ENCODE measurements at regions not wholly inside any gene's neighbourhood (a gene's known extent, or its start where the extent isn't known, plus 50 kb on each side); places are given as distances from the start of the nearest gene placed in this dataset.

DNA sequence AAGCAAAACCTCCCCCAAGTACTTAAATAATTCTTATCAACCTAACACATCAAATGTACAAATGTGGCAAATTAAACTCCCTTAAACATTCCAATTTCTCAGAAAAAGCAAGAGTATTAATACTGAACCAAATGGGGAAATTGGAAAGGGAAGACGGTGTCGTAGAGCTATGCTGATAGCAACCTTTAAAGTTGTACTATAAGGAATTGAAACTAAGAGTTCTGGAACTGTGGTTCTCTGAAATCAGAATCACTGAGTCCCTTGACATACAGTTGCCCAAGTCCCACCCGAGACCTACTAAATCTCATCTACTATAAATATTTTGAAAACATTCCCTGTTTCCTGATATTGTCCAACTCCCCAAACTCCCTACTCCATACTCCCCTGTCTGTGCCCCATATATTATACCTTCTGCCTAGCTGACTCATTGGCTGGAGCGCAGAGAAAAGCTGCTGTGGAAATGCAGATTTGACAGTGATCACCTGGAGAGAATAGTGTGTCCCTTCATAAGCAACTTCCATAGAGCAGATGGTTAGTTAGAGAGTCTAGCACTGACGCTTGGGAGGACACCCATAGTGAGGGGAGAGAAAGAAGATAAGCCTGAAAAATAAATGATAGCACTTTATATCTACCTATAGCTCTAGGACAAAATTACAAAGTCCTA, 51.4 kb upstream of the ITM2B start:
- DNase-seq (ENCODE audit: low read depth): no peak

GRCh38 chr13:48178126-48178525, 54.9 kb upstream of the ITM2B start:
- DNase-seq (ENCODE audit: low read depth): no peak

GRCh38 chr13:48176781-48177180, 56.2 kb upstream of the ITM2B start:
- no peak for DNase-seq (ENCODE audit: low read depth)

DNA sequence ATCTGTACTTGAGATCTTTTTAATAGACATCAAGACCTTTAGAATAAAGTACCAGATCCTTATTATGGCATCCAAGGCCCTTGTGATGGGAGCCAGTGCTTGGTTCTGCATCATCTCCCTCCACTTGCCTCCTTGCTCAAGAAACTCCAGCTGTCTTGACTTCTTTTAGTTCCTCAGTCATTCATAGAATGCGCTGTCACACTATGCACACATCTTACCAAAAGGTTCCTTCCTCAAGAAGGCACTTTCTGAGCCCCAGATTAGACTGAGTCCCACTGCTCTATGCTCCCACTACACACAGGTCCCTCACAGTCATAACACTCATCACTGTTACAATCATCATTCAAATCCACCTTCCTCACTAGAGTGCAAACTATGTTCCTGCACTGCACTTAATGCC, 57.8 kb upstream of the ITM2B start:
- DNase-seq (ENCODE audit: low read depth): no peak

GRCh38 chr13:48167866-48168265, 65.1 kb upstream of the ITM2B start:
- DNase-seq (ENCODE audit: low read depth): no peak

- DNase-seq (ENCODE audit: low read depth): no peak
These were observed 67.3 kb upstream of the ITM2B start for GRCh38 chr13:48165727-48166126.

DNA sequence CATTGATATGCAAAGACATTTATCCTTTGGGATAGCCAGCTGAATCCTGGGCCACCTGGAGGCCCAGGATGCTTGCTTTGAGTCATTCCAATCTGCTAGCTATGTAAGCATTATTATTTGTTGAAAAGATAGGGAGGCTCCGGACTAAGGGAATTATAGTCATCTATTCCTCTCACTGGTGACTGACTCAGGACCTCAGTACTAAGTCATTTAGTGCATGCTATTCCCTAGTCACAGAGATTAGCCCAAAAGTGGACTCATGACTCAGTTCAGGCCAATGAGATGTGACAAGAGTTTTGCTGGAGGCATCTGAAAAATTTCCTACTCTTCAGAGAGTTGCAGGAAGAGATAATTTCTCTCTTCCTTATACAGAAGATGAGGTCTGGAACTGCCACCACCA, 67.9 kb upstream of the ITM2B start:
- no peak for DNase-seq (ENCODE audit: low read depth)

DNA sequence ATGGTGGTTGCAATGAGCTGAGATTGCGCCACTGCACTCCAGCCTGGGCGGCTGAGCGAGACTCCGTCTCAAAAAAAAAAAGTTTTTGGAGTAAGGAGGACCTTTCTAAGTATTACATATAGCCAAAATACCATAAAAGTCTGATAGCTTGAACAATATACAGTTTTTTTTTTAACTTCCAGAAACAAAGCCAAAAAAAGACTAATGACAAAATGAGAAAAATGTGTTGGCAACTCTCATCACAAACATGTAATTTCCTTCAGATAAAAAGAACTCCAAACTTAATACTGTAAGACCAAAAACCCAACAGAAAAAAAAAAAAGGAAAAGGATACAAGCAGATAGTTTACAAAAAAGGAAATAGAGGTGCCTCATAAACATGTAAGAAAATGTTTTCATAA, 68.2 kb upstream of the MED4 start:
- DNase-seq (ENCODE audit: low read depth): no peak

GRCh38 chr13:48162217-48162616, 67.3 kb upstream of the MED4 start:
- DNase-seq (ENCODE audit: low read depth): no peak

DNA sequence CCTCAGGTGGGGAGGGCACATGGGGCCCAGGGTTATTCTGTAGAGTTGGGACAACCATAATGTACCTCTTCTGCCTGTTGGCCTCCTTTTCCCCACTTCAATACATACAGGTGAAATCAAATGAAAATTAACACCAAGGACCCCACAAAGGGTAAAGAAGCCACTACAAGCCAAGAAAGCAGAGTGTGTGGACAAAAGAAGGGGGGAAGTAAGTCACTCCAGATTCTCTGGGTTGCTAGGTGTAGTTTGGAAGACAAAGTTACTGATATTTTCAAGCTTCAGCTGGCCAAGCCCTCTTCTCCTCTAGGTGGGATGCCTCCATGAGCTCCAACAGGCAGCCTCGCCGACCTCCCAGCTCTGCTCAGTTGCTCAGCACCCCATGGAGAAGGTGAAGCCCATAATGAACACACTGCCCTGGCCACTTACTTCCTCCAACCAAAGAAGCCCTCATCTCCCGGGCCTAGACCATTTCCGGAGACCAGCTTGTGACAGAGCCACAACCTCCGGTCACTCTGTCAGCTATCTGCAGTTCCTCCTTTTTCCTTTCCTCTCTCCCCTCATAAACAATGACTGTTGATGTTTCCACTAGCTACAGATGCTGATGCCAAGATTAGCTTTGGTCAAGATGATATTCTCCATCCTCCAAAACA, 66.8 kb upstream of the MED4 start:
- no peak for DNase-seq (ENCODE audit: low read depth)

DNA sequence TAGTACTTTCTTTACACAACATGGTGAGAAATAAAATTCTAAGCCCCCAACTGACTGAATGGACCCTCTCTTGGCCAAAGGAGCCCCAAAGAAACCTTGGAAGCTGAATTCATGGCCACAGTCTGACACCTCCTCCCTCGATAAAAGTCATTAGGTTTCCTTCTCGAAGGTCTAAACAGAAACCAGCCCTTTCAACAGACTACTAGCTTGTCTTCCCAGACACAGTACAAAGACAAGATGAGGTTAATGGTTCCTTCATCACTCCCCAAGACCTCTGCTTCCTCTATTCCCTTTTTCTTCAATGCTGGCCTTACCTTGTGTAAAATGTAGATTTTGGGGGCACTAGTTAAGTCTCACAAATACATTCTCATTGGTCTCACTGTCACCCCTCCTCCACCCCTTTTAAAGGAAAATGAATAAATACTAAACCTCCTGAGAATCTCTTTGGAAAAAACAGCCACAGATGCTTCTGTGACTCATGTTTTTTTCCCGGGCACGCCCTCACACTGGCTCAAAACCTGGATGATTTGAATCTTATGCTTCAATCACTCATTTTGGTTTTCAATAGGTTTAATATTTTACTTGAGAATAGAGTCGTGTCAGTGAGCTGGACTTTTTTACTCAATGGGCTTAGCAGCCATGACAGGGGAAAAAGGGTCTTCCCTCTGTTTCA, 65.8 kb upstream of the MED4 start:
- DNase-seq (ENCODE audit: low read depth): peak; percentile 64

DNA sequence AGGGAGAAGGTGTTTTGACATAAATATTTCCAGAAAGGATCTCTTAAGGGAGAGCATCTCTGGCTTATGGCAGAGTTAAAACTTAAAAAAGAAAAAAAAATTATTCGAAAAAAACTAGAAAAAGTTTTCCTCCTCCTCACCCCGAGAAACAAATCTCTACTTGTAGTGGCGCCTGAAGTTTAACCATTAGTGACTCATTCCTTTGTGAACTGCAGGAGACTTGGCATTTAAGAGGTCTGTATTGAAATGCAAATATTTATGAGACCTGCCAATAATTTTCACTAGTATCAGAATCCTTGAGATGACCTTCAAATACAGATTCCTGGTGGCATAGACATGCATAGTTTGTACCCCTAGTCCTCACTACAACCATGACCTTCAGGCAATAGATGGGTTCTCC, 64.9 kb upstream of the MED4 start:
- peak; percentile 39 for DNase-seq (ENCODE audit: low read depth)

DNA sequence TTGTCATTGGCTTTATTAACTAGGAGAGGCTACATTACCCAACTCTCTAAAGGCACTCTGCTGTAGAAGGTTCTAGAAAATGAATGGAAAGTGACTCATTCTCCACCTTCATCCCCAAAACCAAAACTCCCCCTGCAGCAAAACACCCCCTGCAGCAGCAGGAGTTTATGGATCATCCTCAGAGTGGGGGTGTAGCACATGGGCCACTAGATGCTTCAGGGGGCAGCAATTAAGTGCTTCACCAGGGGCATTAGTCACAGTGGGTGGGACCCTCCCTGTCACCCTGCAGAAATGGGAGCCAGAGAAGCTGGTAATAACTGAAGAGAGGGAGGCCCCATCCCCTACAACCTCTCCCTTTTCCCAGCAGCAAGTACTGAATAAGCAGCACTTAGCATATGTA, 64.5 kb upstream of the MED4 start:
- peak; percentile 54 for DNase-seq (ENCODE audit: low read depth)

GRCh38 chr13:48158915-48159314, 64.0 kb upstream of the MED4 start:
- no peak for DNase-seq (ENCODE audit: low read depth)

- DNase-seq (ENCODE audit: low read depth): no peak
These were observed 63.4 kb upstream of the MED4 start for GRCh38 chr13:48158290-48158689.

- peak; percentile 17 for DNase-seq (ENCODE audit: low read depth)
These were observed 61.6 kb upstream of the MED4 start for GRCh38 chr13:48156466-48156865.

DNA sequence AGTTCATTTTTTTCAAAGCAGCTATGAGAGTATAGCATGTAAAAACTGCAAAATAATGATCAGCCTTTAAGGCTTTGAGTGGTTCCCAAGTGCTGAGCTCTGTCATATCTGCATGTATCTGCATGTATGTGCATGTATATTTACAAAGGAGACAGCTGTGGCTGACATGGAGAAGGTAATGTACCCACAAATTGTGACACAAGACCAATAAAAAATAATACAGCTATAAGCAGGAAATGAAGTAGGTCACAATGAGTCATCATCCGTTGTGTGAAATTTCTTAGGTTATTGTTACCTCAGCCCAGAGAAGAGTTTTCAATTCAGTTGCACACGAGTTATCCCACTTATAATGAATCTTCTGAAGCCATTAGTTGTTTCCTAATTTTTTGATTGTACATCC, 60.9 kb upstream of the MED4 start:
- DNase-seq (ENCODE audit: low read depth): peak; percentile 80

DNA sequence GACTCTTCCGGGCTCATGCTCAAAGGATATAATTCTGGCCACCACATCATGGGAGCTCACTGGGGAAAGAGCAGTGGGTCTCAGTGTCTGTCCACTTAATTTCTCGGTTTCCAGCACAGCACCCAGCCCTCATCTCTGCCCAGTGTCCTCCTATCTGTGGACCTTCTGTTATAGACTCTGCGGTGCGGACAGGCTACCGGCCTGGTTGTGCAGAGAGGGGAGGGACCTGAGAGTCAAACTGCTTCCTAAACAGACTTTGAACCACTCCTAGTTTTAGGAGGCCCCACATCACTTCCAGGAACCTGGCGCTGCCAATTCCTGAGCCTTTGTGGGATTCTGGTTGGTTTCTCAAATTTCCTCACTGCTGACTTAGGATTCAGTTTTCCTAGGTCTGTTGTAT, 59.8 kb upstream of the MED4 start:
- no peak for DNase-seq (ENCODE audit: low read depth)

DNA sequence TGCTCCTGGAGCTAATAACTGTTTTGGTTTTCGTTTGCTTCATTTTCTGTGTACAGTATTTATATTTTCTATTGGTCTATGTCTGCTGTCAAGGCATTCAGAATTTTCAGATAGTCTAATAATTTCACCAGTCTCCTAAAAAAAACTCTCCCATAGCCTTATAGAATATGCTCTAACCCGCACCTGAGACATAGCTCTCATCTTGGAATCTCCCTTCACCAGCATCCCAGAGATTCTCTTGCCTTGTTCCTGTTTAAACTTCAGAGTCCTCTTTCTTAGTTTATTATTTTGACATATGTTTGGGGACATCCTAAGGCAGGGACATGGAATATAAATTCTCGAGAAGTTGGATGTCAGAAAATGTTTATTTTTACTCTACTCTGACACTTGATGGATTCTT, 58.3 kb upstream of the MED4 start:
- DNase-seq (ENCODE audit: low read depth): no peak

DNA sequence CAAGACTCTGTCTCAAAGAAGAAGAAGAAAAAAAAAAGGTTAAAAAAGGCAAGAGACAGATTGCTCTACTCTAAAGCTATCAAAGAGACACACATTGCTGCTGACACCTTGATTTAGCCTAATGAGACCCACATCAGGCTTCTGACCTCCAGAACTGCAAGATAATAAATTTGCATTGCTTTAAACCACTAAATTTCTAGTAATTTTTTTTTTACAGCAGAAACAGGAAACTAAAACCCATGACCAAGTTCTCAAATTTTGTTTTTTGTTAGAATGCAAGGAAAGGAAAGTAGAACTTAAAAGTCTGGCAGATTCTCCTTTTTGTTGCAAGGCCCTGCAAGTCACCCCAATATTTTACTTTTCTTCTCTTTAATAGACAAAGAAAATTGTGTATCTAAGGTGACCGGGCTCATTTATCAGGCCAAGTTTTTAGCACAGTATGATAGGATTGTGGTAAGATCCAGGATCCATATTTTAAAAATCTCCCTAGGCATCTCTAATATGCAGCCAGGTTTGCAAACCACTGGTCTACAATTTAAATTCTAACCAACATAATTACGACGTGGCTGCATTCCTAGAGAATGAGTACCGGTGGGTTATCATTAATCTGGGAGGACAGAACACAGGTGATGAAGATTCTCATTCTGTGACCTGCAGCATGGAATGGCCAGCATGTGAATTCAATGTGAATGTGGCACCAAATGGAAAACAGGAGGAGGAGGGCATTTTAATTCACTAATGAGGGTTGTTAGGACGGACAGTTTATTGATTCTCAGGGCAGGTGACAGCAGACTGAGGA, 56.7 kb upstream of the MED4 start:
- DNase-seq (ENCODE audit: low read depth): no peak

DNA sequence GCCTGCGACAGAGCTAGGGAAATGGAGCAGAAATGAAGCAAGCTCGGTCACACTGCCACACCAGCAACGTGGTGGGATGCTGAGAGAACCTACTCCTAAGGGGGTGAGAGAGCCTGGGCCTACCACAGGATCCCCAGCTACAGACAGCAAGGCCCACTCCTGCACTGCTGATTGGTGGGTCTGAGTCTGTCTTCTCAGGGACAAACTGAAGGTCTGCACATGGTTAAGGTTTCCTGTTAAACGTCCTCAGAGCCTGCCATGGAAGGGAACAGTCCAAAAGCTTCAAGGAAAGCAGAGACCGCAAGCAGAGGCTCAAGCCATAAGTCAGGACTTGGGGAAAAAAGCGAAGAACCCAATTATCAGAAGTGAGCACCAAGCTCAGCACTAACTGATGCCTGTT, 53.5 kb upstream of the MED4 start:
- DNase-seq (ENCODE audit: low read depth): no peak

GRCh38 chr13:48146636-48147035, 51.7 kb upstream of the MED4 start:
- DNase-seq (ENCODE audit: low read depth): no peak

- no peak for DNase-seq (ENCODE audit: low read depth)
These were observed 51.2 kb upstream of the MED4 start for GRCh38 chr13:48146122-48146521.

Data from ELR (cell line).